H1 (cell line): ENCODE measurements at regions not wholly inside any gene's neighbourhood (a gene's known extent, or its start where the extent isn't known, plus 50 kb on each side); places are given as distances from the start of the nearest gene placed in this dataset.

Experiments
- CTCF ChIA-PET: fragments of 300-600 bp; sonication (Branson Sonifier 250); formaldehyde crosslinking; loops from one replicate; lab custom pipeline; 2021; ENCODE audit not compliant: partially characterized antibody; lab: Charles Lee
- POLR2A ChIA-PET: fragments of 300-600 bp; sonication (Branson Sonifier 250); formaldehyde crosslinking; loops from one replicate; lab custom pipeline; 2021; ENCODE audit warnings: inconsistent platforms; ENCODE audit not compliant: partially characterized antibody; lab: Charles Lee
- DNase-seq, 2 experiments: peaks; one replicate each; pipeline versions ENCODE4 v3.0.0 to v3.0.0-alpha.2; 2010 to 2022; ENCODE audit warnings: low spot score in 2 of 2, low read depth in 1 of 2, mixed read lengths in 1 of 2
- FAIRE-seq: peaks from 2 replicates; lab custom pipeline; 2011; peaks lifted over from hg19 to GRCh38; lab: Jason Lieb, UNC
- H2AFZ ChIP-seq: 2 replicates; pipeline ENCODE4 v1.8.1; 2012; ENCODE audit warnings: low read length, inconsistent platforms
- H2AK5ac ChIP-seq: 2 replicates; pipeline ENCODE4 v1.6.1; 2013; ENCODE audit warnings: low read depth, low read length
- H2BK120ac ChIP-seq: replicated peaks from 2 replicates; pipeline ENCODE3; 2013; ENCODE audit warnings: low read depth, low read length, inconsistent platforms
- H2BK12ac ChIP-seq: 2 replicates; pipeline ENCODE4 v1.6.1; 2013; ENCODE audit warnings: low read depth, low read length
- H2BK15ac ChIP-seq: 2 replicates; pipeline ENCODE4 v1.6.1; 2013; ENCODE audit warnings: low read length
- H2BK20ac ChIP-seq: 2 replicates; pipeline ENCODE4 v1.6.1; 2013; ENCODE audit warnings: low read length
- H2BK5ac ChIP-seq: 2 replicates; pipeline ENCODE4 v1.6.1; 2013; ENCODE audit warnings: low read depth, low read length
- H3K14ac ChIP-seq: 2 replicates; pipeline ENCODE4 v1.6.1; 2013; ENCODE audit warnings: inconsistent platforms; ENCODE audit not compliant: insufficient read length
- H3K18ac ChIP-seq: 2 replicates; pipeline ENCODE4 v1.6.1; 2013; ENCODE audit warnings: low read length; ENCODE audit errors: extremely low read depth
- H3K23ac ChIP-seq: 2 replicates; pipeline ENCODE4 v1.6.1; 2013; ENCODE audit warnings: inconsistent platforms; ENCODE audit not compliant: insufficient read length
- H3K23me2 ChIP-seq: 2 replicates; pipeline ENCODE4 v1.6.1; 2013; ENCODE audit warnings: low read depth, low read length
- H3K27ac ChIP-seq: 2 replicates; pipeline ENCODE4 v1.6.1; 2011; ENCODE audit warnings: low read depth, low read length, inconsistent platforms
- H3K27me3 ChIP-seq, 4 experiments: replicated peaks in 1 of 4; 1 replicate in 1 of 4; 2 replicates in 3 of 4; pipeline versions ENCODE4 v1.6.1 to v1.8.1; 2011 to 2013; ENCODE audit warnings: low read length in 3 of 4, mild to moderate bottlenecking in 3 of 4, inconsistent platforms in 2 of 4, mixed read lengths in 2 of 4, moderate library complexity in 1 of 4; ENCODE audit not compliant: control insufficient read depth in 3 of 4, insufficient read depth in 3 of 4; ENCODE audit errors: extremely low read depth in 1 of 4
- H3K36me3 ChIP-seq, 4 experiments: 2 replicates each; pipeline versions ENCODE4 v1.6.1 to v1.8.1; 2011 to 2013; ENCODE audit warnings: mild to moderate bottlenecking in 4 of 4, low read length in 3 of 4, moderate library complexity in 2 of 4, control low read depth in 1 of 4, inconsistent platforms in 1 of 4; ENCODE audit not compliant: insufficient read depth in 4 of 4, control insufficient read depth in 2 of 4
- H3K4ac ChIP-seq: replicated peaks from 2 replicates; pipeline ENCODE3; 2013; ENCODE audit warnings: low read length, low read depth, mixed read lengths, inconsistent platforms; ENCODE audit not compliant: insufficient read length
- H3K4me1 ChIP-seq, 4 experiments: replicated peaks in 1 of 4; 1 replicate in 1 of 4; 2 replicates in 3 of 4; pipeline versions ENCODE4 v1.6.1 to v1.8.1; 2011 to 2013; ENCODE audit warnings: low read length in 3 of 4, inconsistent platforms in 2 of 4, mixed read lengths in 1 of 4; ENCODE audit not compliant: insufficient read depth in 4 of 4, control insufficient read depth in 3 of 4
- H3K4me2 ChIP-seq, 2 experiments: 2 replicates each; pipeline versions ENCODE4 v1.6.1 to v1.8.1; 2011 to 2013; ENCODE audit warnings: low read depth in 2 of 2, low read length in 2 of 2, control low read depth in 1 of 2, inconsistent platforms in 1 of 2, mild to moderate bottlenecking in 1 of 2; ENCODE audit not compliant: insufficient read depth in 1 of 2
- H3K4me3 ChIP-seq, 4 experiments: fragments of 200-600, 300-600 bp in 1 of 4; sonication (generic), shearing (Covaris generic), sonication (Bioruptor Twin) in 1 of 4; 2 replicates each; pipeline versions ENCODE4 v1.5.1 to v1.8.1; 2011 to 2016; ENCODE audit warnings: low read length in 4 of 4, low read depth in 3 of 4, control low read depth in 2 of 4, inconsistent platforms in 2 of 4, mild to moderate bottlenecking in 2 of 4, mixed read lengths in 1 of 4, moderate library complexity in 1 of 4; ENCODE audit not compliant: insufficient read depth in 2 of 4; ENCODE audit errors: extremely low read depth in 1 of 4
- H3K56ac ChIP-seq: replicated peaks from 2 replicates; pipeline ENCODE3; 2013; ENCODE audit warnings: low read depth, mild to moderate bottlenecking, mixed read lengths, low read length, inconsistent platforms; ENCODE audit not compliant: insufficient read length
- H3K79me1 ChIP-seq: 2 replicates; pipeline ENCODE4 v1.6.1; 2013; ENCODE audit warnings: low read depth, low read length, control low read depth
- H3K79me2 ChIP-seq, 2 experiments: 2 replicates each; pipeline versions ENCODE4 v1.6.1 to v1.8.1; 2012 to 2013; ENCODE audit warnings: low read length in 2 of 2, mild to moderate bottlenecking in 2 of 2, inconsistent platforms in 1 of 2; ENCODE audit not compliant: insufficient read depth in 2 of 2, control insufficient read depth in 1 of 2
- H3K9ac ChIP-seq, 4 experiments: replicated peaks in 1 of 4; 1 replicate in 1 of 4; 2 replicates in 3 of 4; pipeline versions ENCODE4 v1.6.1 to v1.8.1; 2011 to 2013; ENCODE audit warnings: low read depth in 3 of 4, low read length in 3 of 4, control low read depth in 2 of 4, mild to moderate bottlenecking in 2 of 4, moderate library complexity in 2 of 4, inconsistent platforms in 1 of 4; ENCODE audit errors: extremely low read depth in 1 of 4
- H3K9me3 ChIP-seq, 2 experiments: 2 replicates each; pipeline versions ENCODE4 v1.6.1 to v1.8.1; 2012 to 2013; ENCODE audit warnings: mild to moderate bottlenecking in 2 of 2, moderate library complexity in 2 of 2, control low read depth in 1 of 2, inconsistent platforms in 1 of 2, low read depth in 1 of 2, low read length in 1 of 2, mixed read lengths in 1 of 2; ENCODE audit not compliant: insufficient read depth in 2 of 2
- H4K20me1 ChIP-seq, 2 experiments: replicated peaks in 1 of 2; 2 replicates each; pipeline versions ENCODE3 to v1.8.1; 2011 to 2013; ENCODE audit warnings: inconsistent platforms in 2 of 2, low read length in 2 of 2, mild to moderate bottlenecking in 1 of 2; ENCODE audit not compliant: insufficient read depth in 2 of 2, control insufficient read depth in 1 of 2
- H4K5ac ChIP-seq: 2 replicates; pipeline ENCODE4 v1.6.1; 2013; ENCODE audit warnings: low read length, low read depth, mixed read lengths, inconsistent platforms; ENCODE audit not compliant: insufficient read length
- H4K8ac ChIP-seq: 2 replicates; pipeline ENCODE4 v1.8.0; 2013; ENCODE audit warnings: mild to moderate bottlenecking, moderate library complexity, low read length, inconsistent platforms; ENCODE audit not compliant: insufficient read depth; ENCODE audit errors: extremely low read depth
- H4K91ac ChIP-seq: replicated peaks from 2 replicates; pipeline ENCODE3; 2013; ENCODE audit warnings: low read length, mixed read lengths, inconsistent platforms; ENCODE audit not compliant: insufficient read length
- CBX8 ChIP-seq: fragments of 300-800, 300-1000 bp; sonication (generic); IDR thresholded peaks from 2 replicates; pipeline ENCODE4 v1.7.1; 2016; ENCODE audit warnings: low read depth, low read length, borderline replicate concordance

DNA sequence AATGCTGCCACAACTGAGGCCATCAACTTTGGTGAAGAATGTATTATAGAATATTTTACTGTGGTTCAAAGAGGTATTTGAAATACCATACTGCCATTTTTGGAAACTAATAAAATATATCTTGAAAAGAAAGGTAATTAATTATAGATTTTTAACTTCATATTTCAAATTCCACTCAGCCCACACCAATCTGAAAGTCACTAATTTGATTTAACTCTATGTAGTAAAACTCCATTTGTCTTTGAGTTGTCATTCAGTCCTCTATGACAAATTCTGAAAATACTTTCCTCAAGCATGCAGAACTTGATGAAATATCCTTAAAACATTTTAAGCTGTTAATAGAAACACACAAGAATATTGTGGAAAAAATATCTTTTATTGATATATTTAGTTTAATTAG lies 1196.7 kb upstream of the CITED2 start:
- Histone ChIP-seq H3K18ac (no peak overlapping the region), H3K27ac (no peak overlapping the region), H3K23ac (no peak overlapping the region), H3K4me3 (no peak overlapping the region), H3K36me3 (no peaks in the 10 kb centered on the region), H2BK120ac (no peak overlapping the region), H3K56ac (no peak overlapping the region), H3K4me2 (no peak overlapping the region), H3K9me3 (no peaks in the 10 kb centered on the region), H3K4me1 (peaks cover 0 to 5% (median 0%) of the 10 kb centered on the region in 4 experiments; a peak in 1 of 7 replicates), H3K23me2 (no peaks in the 10 kb centered on the region), H2BK15ac (no peak overlapping the region), H2AK5ac (no peak overlapping the region), H3K79me1 (no peaks in the 10 kb centered on the region), H4K20me1 (no peaks in the 10 kb centered on the region), H4K5ac (no peak overlapping the region), H3K14ac (no peak overlapping the region), H2AFZ (no peak overlapping the region), H2BK5ac (no peak overlapping the region), H2BK12ac (no peak overlapping the region), H3K4ac (no peak overlapping the region), H4K91ac (no peak overlapping the region), H3K9ac (no peak overlapping the region), H3K27me3 (no peaks in the 10 kb centered on the region), H3K79me2 (no peaks in the 10 kb centered on the region), H4K8ac (no peak overlapping the region), H2BK20ac (no peak overlapping the region)
- ChIA-PET POLR2A (no interaction called here), CTCF (interaction anchor here (0.5 kb wide), 1 partner anchor 1756 kb away, joined by 5 read pairs; no protein-coding TSS in a partner anchor)
- no peak for TF ChIP-seq CBX8
- DNase-seq (no peak), FAIRE-seq (no peak)
